SK-N-MC (cell line): ENCODE measurements at regions not wholly inside any gene's neighbourhood (a gene's known extent, or its start where the extent isn't known, plus 50 kb on each side); places are given as distances from the start of the nearest gene placed in this dataset.

ENCODE experiments used
- DNase-seq: peaks from one replicate; pipeline ENCODE4 v3.0.0-alpha.2; 2011; ENCODE audit warnings: low read depth, low spot score
- H3K27ac ChIP-seq: fragments of 200-600 bp; sonication (generic); 2 replicates; pipeline ENCODE4 v1.5.1; 2016; ENCODE audit warnings: mixed run types
- H3K36me3 ChIP-seq: fragments of 200-600 bp; sonication (generic); 2 replicates; pipeline ENCODE4 v1.6.1; 2017; ENCODE audit warnings: antibody characterized with exemption, low read length, mixed read lengths; ENCODE audit not compliant: insufficient read depth
- H3K4me3 ChIP-seq: fragments of 200-600 bp; sonication (generic); 2 replicates; pipeline ENCODE4 v1.5.1; 2016
- H3K9ac ChIP-seq: fragments of 200-600 bp; sonication (generic); 2 replicates; pipeline ENCODE4 v1.8.0; 2017; ENCODE audit warnings: mixed run types, mixed read lengths; ENCODE audit not compliant: insufficient read length
- H3K9me3 ChIP-seq: fragments of 200-600 bp; sonication (generic); 2 replicates; pipeline ENCODE4 v1.6.1; 2017; ENCODE audit warnings: low read depth, mild to moderate bottlenecking, antibody characterized with exemption, low read length, moderate library complexity, mixed read lengths
- EZH2 ChIP-seq: fragments of 200-600 bp; sonication (generic); IDR thresholded peaks from one replicate; pipeline ENCODE4 v1.6.1; 2017; ENCODE audit warnings: antibody characterized with exemption
- FOXP2 ChIP-seq: optimal IDR thresholded peaks from 2 replicates; pipeline ENCODE3; 2011; ENCODE audit warnings: mild to moderate bottlenecking, moderate library complexity; ENCODE audit not compliant: insufficient read depth; ENCODE audit errors: extremely low read length, control extremely low read depth
- POLR2AphosphoS5 ChIP-seq: IDR thresholded peaks from 2 replicates; pipeline ENCODE4 v1.6.1; 2012; ENCODE audit warnings: mild to moderate bottlenecking, low read depth, low read length, borderline replicate concordance

- Histone ChIP-seq H3K36me3 (no peaks in the 10 kb centered on the region), H3K27ac (no peak overlapping the region), H3K9ac (no peak overlapping the region), H3K4me3 (no peak overlapping the region), H3K9me3 (no peaks in the 10 kb centered on the region)
- TF ChIP-seq EZH2 (no peak), FOXP2 (no peak), POLR2AphosphoS5 (no peak)
- DNase-seq, result no peak
These were observed 639.6 kb downstream of the IRS1 start for GRCh38 chr2:226159875-226160479.

GRCh38 chr2:226158940-226159339, 640.7 kb downstream of the IRS1 start:
- no peak overlapping the region for H3K27ac ChIP-seq
- DNase-seq, result no peak
- TF ChIP-seq POLR2AphosphoS5, result no peak
- TF ChIP-seq FOXP2, result no peak
- TF ChIP-seq EZH2, result no peak
- no peaks in the 10 kb centered on the region for H3K36me3 ChIP-seq
- H3K4me3 ChIP-seq, result no peak overlapping the region
- no peak overlapping the region for H3K9ac ChIP-seq
- no peaks in the 10 kb centered on the region for H3K9me3 ChIP-seq

- Histone ChIP-seq H3K36me3 (no peaks in the 10 kb centered on the region), H3K9me3 (no peaks in the 10 kb centered on the region), H3K27ac (no peak overlapping the region), H3K4me3 (no peak overlapping the region), H3K9ac (no peak overlapping the region)
- no peak for TF ChIP-seq EZH2
- no peak for TF ChIP-seq POLR2AphosphoS5
- no peak for TF ChIP-seq FOXP2
- DNase-seq, result no peak
These were observed 641.4 kb downstream of the IRS1 start for GRCh38 chr2:226158229-226158628.

GRCh38 chr2:226155093-226155875, 644.3 kb downstream of the IRS1 start:
- H3K9me3 ChIP-seq, result no peaks in the 10 kb centered on the region
- DNase-seq, result no peak
- H3K4me3 ChIP-seq, result peak overlapping the region; percentile 48; the same call in 1 of the 2 replicates
- H3K27ac ChIP-seq, result no peak overlapping the region
- no peaks in the 10 kb centered on the region for H3K36me3 ChIP-seq
- no peak for TF ChIP-seq FOXP2
- no peak overlapping the region for H3K9ac ChIP-seq

- H3K4me3 ChIP-seq, result peak overlapping the region; percentile 48
- no peak overlapping the region for H3K9ac ChIP-seq
- no peaks in the 10 kb centered on the region for H3K36me3 ChIP-seq
- DNase-seq, result no peak
- no peak for TF ChIP-seq EZH2
- TF ChIP-seq POLR2AphosphoS5, result no peak; the same call in 1 of the 2 replicates
- TF ChIP-seq FOXP2, result no peak
- H3K27ac ChIP-seq, result no peak overlapping the region
- H3K9me3 ChIP-seq, result no peaks in the 10 kb centered on the region
These were observed 645.0 kb downstream of the IRS1 start for GRCh38 chr2:226154610-226155009.

GRCh38 chr2:226153553-226153952, 646.1 kb downstream of the IRS1 start:
- no peak for TF ChIP-seq POLR2AphosphoS5
- no peak for TF ChIP-seq FOXP2
- no peak for TF ChIP-seq EZH2

GRCh38 chr2:226151157-226151556, 648.5 kb downstream of the IRS1 start:
- Histone ChIP-seq H3K4me3 (no peak overlapping the region), H3K9me3 (no peaks in the 10 kb centered on the region), H3K27ac (no peak overlapping the region), H3K9ac (no peak overlapping the region), H3K36me3 (no peaks in the 10 kb centered on the region)
- DNase-seq, result no peak
- no peak for TF ChIP-seq POLR2AphosphoS5
- TF ChIP-seq FOXP2, result no peak
- no peak for TF ChIP-seq EZH2

More at GRCh38 chr2:226153553-226153952, 646.1 kb downstream of the IRS1 start:
- H3K9ac ChIP-seq, result no peak overlapping the region
- no peak overlapping the region for H3K27ac ChIP-seq
- DNase-seq, result no peak
- no peaks in the 10 kb centered on the region for H3K9me3 ChIP-seq
- H3K4me3 ChIP-seq, result no peak overlapping the region
- no peaks in the 10 kb centered on the region for H3K36me3 ChIP-seq

GRCh38 chr2:226143091-226143490, 656.5 kb downstream of the IRS1 start:
- Histone ChIP-seq H3K9ac (no peak overlapping the region), H3K9me3 (no peaks in the 10 kb centered on the region)
- DNase-seq, result no peak

More at GRCh38 chr2:226143091-226143490, 656.5 kb downstream of the IRS1 start:
- no peak overlapping the region for H3K27ac ChIP-seq
- no peak overlapping the region for H3K4me3 ChIP-seq
- TF ChIP-seq EZH2 (no peak), POLR2AphosphoS5 (no peak), FOXP2 (no peak)
- no peaks in the 10 kb centered on the region for H3K36me3 ChIP-seq
